ENCODE measurements at regions not wholly inside any gene's neighbourhood (a gene's known extent, or its start where the extent isn't known, plus 50 kb on each side); places are given as distances from the start of the nearest gene placed in this dataset.
"Not testable (repeated sequence)": the region's sequence is repeated elsewhere in the genome, so short reads cannot be mapped to it uniquely, and the experiment has no call there.

- no peak for DNase-seq (ENCODE audit: low read depth in 1 of 2, low spot score in 1 of 2)
- no peaks in the 10 kb centered on the region for H3K4me1 ChIP-seq (ENCODE audit: low read depth)
- no peaks in the 10 kb centered on the region for H3K9me3 ChIP-seq (ENCODE audit: low read depth)
- no peaks in the 10 kb centered on the region for H3K27me3 ChIP-seq
- H3K4me3 ChIP-seq, result no peak overlapping the region
- no peak overlapping the region for H3K27ac ChIP-seq
- H3K36me3 ChIP-seq, result no peaks in the 10 kb centered on the region
- TF ChIP-seq CTCF (IDR thresholded peaks at IDR 0.05; ENCODE audit: low read depth, low read length), result no peak
These were observed 216.9 kb upstream of the SMLR1 start for GRCh38 chr6:130610303-130610702.

GRCh38 chr6:130611366-130611765 lies 215.8 kb upstream of the SMLR1 start:
- DNase-seq (ENCODE audit: low read depth in 1 of 2, low spot score in 1 of 2), result no peak
- Histone ChIP-seq H3K4me1 (ENCODE audit: low read depth) (no peaks in the 10 kb centered on the region), H3K4me3 (no peak overlapping the region), H3K27ac (no peak overlapping the region), H3K9me3 (ENCODE audit: low read depth) (no peaks in the 10 kb centered on the region), H3K27me3 (no peaks in the 10 kb centered on the region), H3K36me3 (no peaks in the 10 kb centered on the region)
- no peak for TF ChIP-seq CTCF (IDR thresholded peaks at IDR 0.05; ENCODE audit: low read depth, low read length)

- Histone ChIP-seq H3K4me3 (no peak overlapping the region), H3K9me3 (ENCODE audit: low read depth) (no peaks in the 10 kb centered on the region)
These were observed 214.0 kb upstream of the SMLR1 start for GRCh38 chr6:130613176-130613575.

GRCh38 chr6:130615816-130616215 lies 211.4 kb upstream of the SMLR1 start:
- Histone ChIP-seq H3K4me3 (no peak overlapping the region), H3K36me3 (no peaks in the 10 kb centered on the region), H3K27ac (no peak overlapping the region), H3K9me3 (ENCODE audit: low read depth) (no peaks in the 10 kb centered on the region), H3K4me1 (ENCODE audit: low read depth) (no peaks in the 10 kb centered on the region), H3K27me3 (no peaks in the 10 kb centered on the region)
- no peak for DNase-seq (ENCODE audit: low read depth in 1 of 2, low spot score in 1 of 2)
- no peak for TF ChIP-seq CTCF (IDR thresholded peaks at IDR 0.05; ENCODE audit: low read depth, low read length)

More at GRCh38 chr6:130613176-130613575, 214.0 kb upstream of the SMLR1 start:
- no peak for DNase-seq (ENCODE audit: low read depth in 1 of 2, low spot score in 1 of 2)
- Histone ChIP-seq H3K27ac (no peak overlapping the region), H3K4me1 (ENCODE audit: low read depth) (no peaks in the 10 kb centered on the region), H3K36me3 (no peaks in the 10 kb centered on the region), H3K27me3 (no peaks in the 10 kb centered on the region)
- TF ChIP-seq CTCF (IDR thresholded peaks at IDR 0.05; ENCODE audit: low read depth, low read length), result no peak

- H3K4me3 ChIP-seq, result no peak overlapping the region
These were observed 209.5 kb upstream of the SMLR1 start for GRCh38 chr6:130617658-130618057.

GRCh38 chr6:130618806-130619205 lies 208.4 kb upstream of the SMLR1 start:
- not testable (repeated sequence) for H3K4me3 ChIP-seq; DNase-seq (ENCODE audit: low read depth in 1 of 2, low spot score in 1 of 2); H3K4me1 ChIP-seq (ENCODE audit: low read depth); H3K27ac ChIP-seq; H3K36me3 ChIP-seq; H3K9me3 ChIP-seq (ENCODE audit: low read depth); H3K27me3 ChIP-seq

More at GRCh38 chr6:130617658-130618057, 209.5 kb upstream of the SMLR1 start:
- peak in 1 of 2 donors; percentile 5 for DNase-seq (ENCODE audit: low read depth in 1 of 2, low spot score in 1 of 2)
- no peak for TF ChIP-seq CTCF (IDR thresholded peaks at IDR 0.05; ENCODE audit: low read depth, low read length)
- Histone ChIP-seq H3K4me1 (ENCODE audit: low read depth) (no peaks in the 10 kb centered on the region), H3K36me3 (no peaks in the 10 kb centered on the region), H3K27ac (no peak overlapping the region), H3K27me3 (no peaks in the 10 kb centered on the region), H3K9me3 (ENCODE audit: low read depth) (no peaks in the 10 kb centered on the region)
